Esophagus (tissue), 2 donors: ENCODE measurements at regions not wholly inside any gene's neighbourhood (a gene's known extent, or its start where the extent isn't known, plus 50 kb on each side); places are given as distances from the start of the nearest gene placed in this dataset.

Experiments
- H3K27ac ChIP-seq, 2 donors: one replicate each; pipeline ENCODE4 v1.5.1; 2013; ENCODE audit warnings: low read depth in 2 of 2, mild to moderate bottlenecking in 2 of 2, inconsistent platforms in 1 of 2, low read length in 1 of 2, moderate library complexity in 1 of 2
- H3K27me3 ChIP-seq, 2 donors: one replicate each; pipeline ENCODE4 v1.6.1; 2013; ENCODE audit warnings: low read length in 2 of 2, control low read depth in 1 of 2, mild to moderate bottlenecking in 1 of 2; ENCODE audit not compliant: insufficient read depth in 2 of 2, control insufficient read depth in 1 of 2
- H3K36me3 ChIP-seq, 2 donors: one replicate each; pipeline ENCODE4 v1.6.1; 2013; ENCODE audit warnings: low read length in 1 of 2; ENCODE audit not compliant: control insufficient read depth in 2 of 2, insufficient read depth in 2 of 2
- H3K4me1 ChIP-seq, 2 donors: one replicate each; pipeline ENCODE4 v1.6.1; 2013; ENCODE audit warnings: low read length in 1 of 2; ENCODE audit not compliant: control insufficient read depth in 2 of 2, insufficient read depth in 2 of 2
- H3K4me3 ChIP-seq, 2 donors: one replicate each; pipeline ENCODE4 v1.5.1; 2013; ENCODE audit warnings: low read length in 2 of 2, mild to moderate bottlenecking in 2 of 2, low read depth in 1 of 2, moderate library complexity in 1 of 2
- H3K9me3 ChIP-seq, 2 donors: one replicate each; pipeline ENCODE4 v1.6.1; 2013; ENCODE audit warnings: mild to moderate bottlenecking in 2 of 2, low read depth in 1 of 2, low read length in 1 of 2, moderate library complexity in 1 of 2; ENCODE audit not compliant: control insufficient read depth in 2 of 2, insufficient read depth in 1 of 2
- WGBS, 2 donors: extraction: QIAGEN DNeasy Blood & Tissue Kit; methylation state at CpG; one replicate each; pipeline ENCODE4 v1.1.7; 2013; 5-methylcytosine and 5-hydroxymethylcytosine counted together
- donor health status: healthy with polysubstance abuse.
- donor health status: Bipolar disorder and iron deficiency.

GRCh38 chr4:164615964-164616363 lies 138.0 kb upstream of the SMIM31 start:
- H3K4me3 ChIP-seq = no peak overlapping the region
- H3K4me1 ChIP-seq = no peaks in the 10 kb centered on the region
- no peaks in the 10 kb centered on the region for H3K9me3 ChIP-seq
- no peaks in the 10 kb centered on the region for H3K27me3 ChIP-seq
- no peaks in the 10 kb centered on the region for H3K36me3 ChIP-seq
- no peak overlapping the region for H3K27ac ChIP-seq

GRCh38 chr4:164616961-164617360 lies 137.0 kb upstream of the SMIM31 start:
- Histone ChIP-seq H3K27me3 (no peaks in the 10 kb centered on the region), H3K36me3 (no peaks in the 10 kb centered on the region), H3K9me3 (no peaks in the 10 kb centered on the region), H3K4me1 (no peaks in the 10 kb centered on the region), H3K4me3 (no peak overlapping the region), H3K27ac (no peak overlapping the region)
- 88 to 89% methylated on average over 1 of the region's 1 CpG for WGBS, 2 donors

- Histone ChIP-seq H3K27me3 (no peaks in the 10 kb centered on the region), H3K4me1 (no peaks in the 10 kb centered on the region), H3K36me3 (no peaks in the 10 kb centered on the region), H3K27ac (no peak overlapping the region), H3K4me3 (no peak overlapping the region), H3K9me3 (no peaks in the 10 kb centered on the region)
Measured at GRCh38 chr4:164617426-164617825, 136.5 kb upstream of the SMIM31 start.

- 71 to 80% methylated on average over 3 of the region's 3 CpGs for WGBS, 2 donors
- no peaks in the 10 kb centered on the region for H3K36me3 ChIP-seq
- H3K27me3 ChIP-seq = no peaks in the 10 kb centered on the region
- H3K9me3 ChIP-seq = no peaks in the 10 kb centered on the region
- no peaks in the 10 kb centered on the region for H3K4me1 ChIP-seq
- H3K4me3 ChIP-seq = no peak overlapping the region
- H3K27ac ChIP-seq = no peak overlapping the region
Measured at GRCh38 chr4:164617911-164618310, 136.0 kb upstream of the SMIM31 start.

- H3K27ac ChIP-seq = no peak overlapping the region
- no peaks in the 10 kb centered on the region for H3K4me1 ChIP-seq
- H3K36me3 ChIP-seq = no peaks in the 10 kb centered on the region
- WGBS, 2 donors = 48 to 53% methylated on average over 4 of the region's 4 CpGs
- H3K9me3 ChIP-seq = peaks cover 0 to 4% of the 10 kb centered on the region in 2 donors
- H3K27me3 ChIP-seq = no peaks in the 10 kb centered on the region
- H3K4me3 ChIP-seq = no peak overlapping the region
Measured at GRCh38 chr4:164621886-164622521, 131.9 kb upstream of the SMIM31 start.

GRCh38 chr4:164623099-164623498 lies 130.8 kb upstream of the SMIM31 start:
- WGBS, 2 donors = 85 to 88% methylated on average over 1 of the region's 1 CpG
- H3K36me3 ChIP-seq = no peaks in the 10 kb centered on the region
- H3K27me3 ChIP-seq = no peaks in the 10 kb centered on the region
- peaks cover 0 to 4% of the 10 kb centered on the region in 2 donors for H3K9me3 ChIP-seq
- no peak overlapping the region for H3K4me3 ChIP-seq
- no peaks in the 10 kb centered on the region for H3K4me1 ChIP-seq
- H3K27ac ChIP-seq = no peak overlapping the region

GRCh38 chr4:164639001-164639400 lies 114.9 kb upstream of the SMIM31 start:
- no peaks in the 10 kb centered on the region for H3K9me3 ChIP-seq
- no peaks in the 10 kb centered on the region for H3K27me3 ChIP-seq
- no peak overlapping the region for H3K27ac ChIP-seq
- H3K36me3 ChIP-seq = no peaks in the 10 kb centered on the region
- H3K4me3 ChIP-seq = no peak overlapping the region
- H3K4me1 ChIP-seq = no peaks in the 10 kb centered on the region

- no peaks in the 10 kb centered on the region for H3K9me3 ChIP-seq
- no peak overlapping the region for H3K27ac ChIP-seq
- H3K27me3 ChIP-seq = no peaks in the 10 kb centered on the region
- H3K4me3 ChIP-seq = no peak overlapping the region
- no peaks in the 10 kb centered on the region for H3K4me1 ChIP-seq
- H3K36me3 ChIP-seq = no peaks in the 10 kb centered on the region
- 36 to 44% methylated on average over 1 of the region's 1 CpG for WGBS, 2 donors
Measured at GRCh38 chr4:164648151-164648848, 105.6 kb upstream of the SMIM31 start.

- Histone ChIP-seq H3K27me3 (no peaks in the 10 kb centered on the region), H3K27ac (no peak overlapping the region), H3K9me3 (no peaks in the 10 kb centered on the region), H3K36me3 (no peaks in the 10 kb centered on the region), H3K4me3 (no peak overlapping the region), H3K4me1 (no peaks in the 10 kb centered on the region)
- 70 to 71% methylated on average over 4 of the region's 4 CpGs for WGBS, 2 donors
Measured at GRCh38 chr4:164648849-164649212, 105.1 kb upstream of the SMIM31 start.

GRCh38 chr4:164659765-164660164 lies 94.2 kb upstream of the SMIM31 start:
- H3K4me1 ChIP-seq = no peaks in the 10 kb centered on the region
- H3K27ac ChIP-seq = no peak overlapping the region
- no peaks in the 10 kb centered on the region for H3K36me3 ChIP-seq
- H3K9me3 ChIP-seq = no peaks in the 10 kb centered on the region
- 41 to 49% methylated on average over 1 of the region's 1 CpG for WGBS, 2 donors
- H3K4me3 ChIP-seq = no peak overlapping the region
- no peaks in the 10 kb centered on the region for H3K27me3 ChIP-seq
